ENCODE measurements at regions not wholly inside any gene's neighbourhood (a gene's known extent, or its start where the extent isn't known, plus 50 kb on each side); places are given as distances from the start of the nearest gene placed in this dataset.

- ATAC-seq (no peak), DNase-seq (ENCODE audit: low spot score) (no peak)
- Histone ChIP-seq H3K79me2 (replicated peaks; ENCODE audit: insufficient read depth) (no peaks in the 10 kb centered on the region), H3K9me2 (ENCODE audit: insufficient read depth) (peaks cover 19% of the 10 kb centered on the region), H3F3A (replicated peaks; ENCODE audit: low read depth) (no peaks in the 10 kb centered on the region), H3K4me3 (no peak overlapping the region), H4K20me1 (replicated peaks; ENCODE audit: insufficient read depth) (no peaks in the 10 kb centered on the region), H3K27me3 (ENCODE audit: insufficient read depth) (no peaks in the 10 kb centered on the region), H3K36me3 (ENCODE audit: insufficient read depth) (no peaks in the 10 kb centered on the region), H3K4me1 (ENCODE audit: insufficient read depth) (0 out of 2 replicates have a peak, but pooled peaks cover 9% of the 10 kb centered on the region), H2AFZ (no peak overlapping the region), H3K27ac (ENCODE audit: low read depth) (no peak overlapping the region), H3K4me2 (no peak overlapping the region)
- Mint-ChIP-seq H3K9me3 (no peaks in the 10 kb centered on the region), H3K4me3 (no peak overlapping the region), H3K36me3 (ENCODE audit: low read depth) (no peaks in the 10 kb centered on the region), H3K4me1 (peaks cover 9% of the 10 kb centered on the region), H3K27me3 (ENCODE audit: insufficient read depth, low read depth, poor library complexity) (peaks cover 3% of the 10 kb centered on the region), H3K27ac (no peak overlapping the region)
- TF ChIP-seq CREB1 (CRISPR knock-in tag; IDR thresholded peaks at IDR 0.05; ENCODE audit: low read depth) (no peak), ETS1 (IDR thresholded peaks at IDR 0.05) (no peak), POLR2AphosphoS5 (IDR thresholded peaks at IDR 0.05; ENCODE audit: low read depth) (no peak), REST (IDR thresholded peaks at IDR 0.05; ENCODE audit: unreplicated experiment) (no peak), ZNF331 (CRISPR knock-in tag; IDR thresholded peaks at IDR 0.05; ENCODE audit: low read depth) (no peak), JUNB (IDR thresholded peaks at IDR 0.05; ENCODE audit: unreplicated experiment) (no peak), STAT1 (IDR thresholded peaks at IDR 0.05; ENCODE audit: unreplicated experiment) (no peak), EZH2phosphoT487 (IDR thresholded peaks at IDR 0.05; ENCODE audit: unreplicated experiment) (no peak), ZNF462 (CRISPR knock-in tag; IDR thresholded peaks at IDR 0.05) (no peak), NANOG (IDR thresholded peaks at IDR 0.05; ENCODE audit: borderline replicate concordance) (no peak), EZH2 (IDR thresholded peaks at IDR 0.05; ENCODE audit: low read depth, unreplicated experiment) (no peak), CTCF (conservative IDR thresholded peaks at IDR 0.05; ENCODE audit: low read depth in 2 of 2) (no peak), ZNF114 (CRISPR knock-in tag; IDR thresholded peaks at IDR 0.05) (no peak)
These were observed 419.6 kb upstream of the MARCKS start for GRCh38 chr6:113437566-113437965.
